HK-2 (cell line): ENCODE measurements at regions not wholly inside any gene's neighbourhood (a gene's known extent, or its start where the extent isn't known, plus 50 kb on each side); places are given as distances from the start of the nearest gene placed in this dataset.

Experiments
- DNase-seq: peaks from one replicate; pipeline ENCODE4 v3.0.0-alpha.2; 2018; ENCODE audit not compliant: unreplicated experiment

DNA sequence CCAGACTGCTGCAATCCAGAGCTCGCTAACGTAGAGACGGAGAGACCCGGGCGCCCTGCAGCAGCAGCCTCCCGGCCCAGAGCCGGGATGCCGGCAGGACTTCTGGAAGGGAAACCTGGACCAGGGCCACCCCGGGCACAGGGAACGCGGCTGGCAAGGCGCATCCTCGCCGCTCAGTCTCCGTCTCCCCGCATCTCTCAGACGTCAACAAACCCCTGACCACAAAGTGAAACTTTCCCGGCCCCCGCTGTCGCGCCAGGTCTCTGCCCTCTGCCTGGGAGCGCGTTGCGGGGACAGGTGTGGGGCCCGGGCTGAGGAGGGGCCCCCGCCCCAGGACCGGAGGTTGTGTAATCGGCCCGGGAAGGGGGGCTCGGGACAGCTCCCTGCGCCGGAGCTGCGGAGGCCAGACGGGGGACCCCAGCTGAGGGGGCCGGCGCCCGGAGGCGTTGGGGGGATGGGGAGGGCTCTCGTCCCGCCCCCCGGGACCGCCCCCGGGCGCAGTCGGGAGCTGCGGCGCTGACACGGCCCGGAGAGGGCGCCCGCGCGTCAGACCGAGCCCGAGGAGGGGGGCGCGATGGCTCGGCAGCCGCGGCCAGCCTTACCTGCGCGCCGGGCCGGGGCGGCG lies 116.6 kb upstream of the HIVEP3 start:
- DNase-seq = peak; percentile 57

DNA sequence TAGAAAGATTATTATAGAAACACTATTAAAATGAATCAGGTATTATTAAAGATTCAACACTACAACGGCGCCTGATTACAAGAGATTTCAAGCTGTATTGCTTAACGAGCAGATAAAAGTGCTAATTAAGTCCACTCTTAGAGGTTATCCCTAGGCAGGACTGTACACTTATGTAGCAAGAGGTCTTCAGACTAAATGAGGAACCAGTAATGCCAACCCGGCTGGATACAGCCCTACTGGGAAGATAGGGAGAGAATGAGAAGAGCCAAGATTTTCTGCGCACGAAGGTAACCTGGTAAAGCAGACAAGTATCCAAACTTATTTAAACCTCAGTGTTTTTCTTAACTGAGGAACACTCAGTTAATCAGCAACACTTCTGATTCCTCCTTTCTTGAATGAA lies 115.7 kb upstream of the HIVEP3 start:
- DNase-seq = no peak

- DNase-seq = no peak
Measured at GRCh38 chr1:42033629-42034028, 114.9 kb upstream of the HIVEP3 start.

DNA sequence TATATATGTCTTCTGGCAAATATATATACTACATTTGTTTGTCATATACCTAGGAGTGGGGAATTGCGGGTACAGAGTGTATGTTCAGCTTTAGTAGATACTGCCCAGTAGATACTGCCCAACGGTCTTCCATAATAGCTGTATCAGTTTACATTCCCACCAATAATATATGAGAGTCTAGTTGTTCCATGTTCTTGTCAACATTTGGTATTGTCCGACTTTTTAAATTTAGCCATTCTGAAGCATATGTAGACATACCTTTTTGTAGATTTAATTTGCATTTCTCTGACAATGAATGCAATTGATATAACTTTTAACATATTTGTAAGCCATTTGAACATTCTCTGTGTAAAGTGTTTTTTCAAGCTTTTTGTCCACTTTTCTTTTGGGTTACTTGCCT lies 99.0 kb upstream of the HIVEP3 start:
- DNase-seq = no peak

GRCh38 chr1:42017259-42017658 lies 98.5 kb upstream of the HIVEP3 start:
- no peak for DNase-seq

- no peak for DNase-seq
Measured at GRCh38 chr1:42014823-42015222, 96.1 kb upstream of the HIVEP3 start.

- no peak for DNase-seq
Measured at GRCh38 chr1:42013881-42014470, 95.3 kb upstream of the HIVEP3 start.

- no peak for DNase-seq
Measured at GRCh38 chr1:42012852-42013251, 94.1 kb upstream of the HIVEP3 start.

DNA sequence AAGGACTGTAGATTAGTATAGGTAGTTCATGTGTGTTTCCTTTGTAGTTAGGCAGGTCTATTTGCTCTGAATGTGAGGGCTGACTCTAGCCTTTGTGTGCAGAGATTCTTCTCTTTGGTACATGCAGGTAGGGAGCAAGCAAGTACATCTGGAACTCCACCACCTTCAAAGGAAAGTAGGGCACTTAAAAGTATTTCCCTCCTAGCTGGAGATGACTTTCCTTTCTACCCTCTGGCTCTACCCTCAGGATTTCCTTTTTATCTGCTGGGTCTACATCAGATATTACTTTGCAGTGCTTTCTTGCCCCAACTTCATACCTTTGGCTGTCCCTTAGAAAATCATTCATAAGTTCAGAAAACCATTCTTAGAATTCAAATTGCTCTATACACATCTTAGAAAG lies 91.7 kb upstream of the HIVEP3 start:
- no peak for DNase-seq

GRCh38 chr1:42008264-42008663 lies 89.5 kb upstream of the HIVEP3 start:
- DNase-seq = no peak

DNA sequence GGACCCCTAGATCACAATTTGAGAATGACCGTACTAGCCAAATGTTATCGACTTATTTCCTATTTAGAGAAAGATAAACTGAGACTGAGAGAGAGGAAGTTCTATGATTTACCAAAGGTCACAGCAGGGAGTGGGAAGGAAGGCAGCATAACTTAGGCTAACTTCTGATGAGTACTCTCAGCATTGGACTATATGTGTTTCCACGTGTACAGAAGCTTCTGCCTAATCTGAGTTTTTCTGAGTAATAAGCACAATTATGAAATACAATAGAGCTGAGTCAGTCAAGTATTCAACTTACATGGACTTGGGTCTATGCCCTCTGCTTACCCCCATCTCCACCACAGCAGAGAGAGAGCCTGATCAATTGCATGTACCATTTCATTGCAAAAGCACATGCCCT lies 88.1 kb upstream of the HIVEP3 start:
- DNase-seq = no peak

- no peak for DNase-seq
Measured at GRCh38 chr1:42006093-42006492, 87.4 kb upstream of the HIVEP3 start.

DNA sequence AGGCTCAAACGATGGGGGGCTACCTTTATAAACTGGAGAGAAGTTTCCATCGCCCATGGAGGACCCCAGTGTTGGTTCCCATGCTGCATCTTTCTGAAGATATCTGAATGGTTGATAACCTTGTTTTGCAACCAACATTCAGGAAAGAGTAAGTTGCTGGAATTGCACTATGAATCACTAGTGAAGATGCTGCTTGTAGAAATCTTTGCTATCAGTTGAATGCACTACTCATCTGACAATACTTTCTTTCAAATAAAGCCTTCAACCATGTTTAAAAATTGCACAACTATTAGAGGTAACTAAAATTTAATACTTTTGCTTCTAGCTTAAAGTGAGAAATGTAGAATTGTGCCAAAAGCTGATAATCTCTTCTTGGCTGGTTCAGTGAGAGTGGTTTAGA lies 86.8 kb upstream of the HIVEP3 start:
- DNase-seq = no peak

- DNase-seq = no peak
Measured at GRCh38 chr1:42004860-42005259, 86.1 kb upstream of the HIVEP3 start.

DNA sequence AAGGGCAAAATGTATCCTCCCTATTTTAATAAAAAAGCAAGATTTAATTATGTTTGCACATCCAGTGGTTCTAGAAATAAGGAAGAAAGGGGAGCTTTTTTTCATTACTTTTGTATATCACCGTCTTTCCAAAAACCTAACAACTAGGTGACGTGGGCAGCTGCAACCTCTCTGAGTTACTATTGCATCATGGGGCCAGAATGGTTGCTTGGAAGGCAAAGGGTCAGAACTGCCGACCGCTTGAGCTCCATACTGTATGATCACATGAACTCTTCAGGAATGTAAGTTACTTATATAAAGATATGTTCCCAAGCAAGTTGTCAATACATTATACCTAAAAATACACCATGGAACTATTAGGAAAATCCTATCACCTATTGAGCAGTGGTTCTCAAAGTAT lies 85.6 kb upstream of the HIVEP3 start:
- no peak for DNase-seq

- no peak for DNase-seq
Measured at GRCh38 chr1:42003433-42003832, 84.7 kb upstream of the HIVEP3 start.

- no peak for DNase-seq
Measured at GRCh38 chr1:42002220-42002619, 83.5 kb upstream of the HIVEP3 start.

DNA sequence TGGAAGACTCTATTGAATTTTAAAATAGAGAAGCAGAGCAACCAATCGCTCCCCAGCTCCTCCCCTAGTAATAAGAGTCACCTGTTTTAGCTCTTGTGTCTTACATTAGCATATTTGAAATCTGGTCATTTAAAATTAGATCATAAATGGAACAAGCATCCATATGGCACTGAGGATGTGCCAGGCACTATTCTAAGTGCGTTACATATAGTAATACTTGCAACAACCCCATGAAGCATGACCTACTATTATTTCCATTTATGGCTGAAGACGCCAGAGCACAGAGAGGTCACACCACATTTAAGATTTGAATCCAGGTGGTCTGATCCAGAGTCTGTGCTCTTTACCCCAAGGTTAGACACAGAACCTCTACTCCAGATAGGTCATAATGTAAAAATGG lies 82.0 kb upstream of the HIVEP3 start:
- DNase-seq = no peak

DNA sequence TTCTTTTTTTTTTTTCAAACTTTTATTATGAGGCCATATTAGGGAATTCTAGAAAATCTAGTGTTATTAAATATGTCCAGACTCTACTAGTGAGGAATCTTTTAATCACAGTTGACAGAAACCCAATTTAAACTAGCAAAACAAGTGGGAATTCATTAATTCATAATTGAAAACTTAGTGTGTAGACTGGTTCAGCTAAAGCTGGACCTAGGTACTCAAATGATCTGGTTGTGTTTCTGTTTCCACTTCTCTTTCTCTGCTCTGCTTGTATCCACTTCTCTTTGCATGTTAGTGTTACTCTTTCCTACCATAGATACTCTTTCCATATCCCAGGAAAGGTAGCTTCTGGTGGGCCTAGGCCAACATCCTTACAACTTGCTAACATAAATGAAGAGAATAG lies 81.2 kb upstream of the HIVEP3 start:
- no peak for DNase-seq

DNA sequence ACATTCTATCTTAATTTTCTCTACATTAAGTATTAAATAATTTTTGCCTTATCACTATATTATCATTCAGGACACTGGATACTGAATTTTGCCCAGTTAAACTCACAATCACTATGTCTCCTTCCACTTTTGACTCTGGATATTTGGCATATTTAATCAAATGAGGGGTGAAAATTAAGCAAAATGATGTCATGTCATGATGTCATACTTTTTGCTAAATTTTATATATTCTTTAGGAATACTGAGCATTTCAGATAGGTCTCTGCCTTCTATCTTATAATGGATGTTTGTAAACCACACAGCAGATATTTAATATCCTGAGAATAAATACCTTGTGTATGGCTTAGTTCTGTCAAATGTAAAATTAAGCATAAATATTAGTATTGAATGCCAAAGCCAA lies 79.5 kb upstream of the HIVEP3 start:
- no peak for DNase-seq

- DNase-seq = no peak
Measured at GRCh38 chr1:41997153-41997552, 78.4 kb upstream of the HIVEP3 start.

GRCh38 chr1:41995441-41996130 lies 76.9 kb upstream of the HIVEP3 start:
- no peak for DNase-seq

- no peak for DNase-seq
Measured at GRCh38 chr1:41994195-41994894, 75.6 kb upstream of the HIVEP3 start.
